ENCODE measurements at regions not wholly inside any gene's neighbourhood (a gene's known extent, or its start where the extent isn't known, plus 50 kb on each side); places are given as distances from the start of the nearest gene placed in this dataset.

DNA sequence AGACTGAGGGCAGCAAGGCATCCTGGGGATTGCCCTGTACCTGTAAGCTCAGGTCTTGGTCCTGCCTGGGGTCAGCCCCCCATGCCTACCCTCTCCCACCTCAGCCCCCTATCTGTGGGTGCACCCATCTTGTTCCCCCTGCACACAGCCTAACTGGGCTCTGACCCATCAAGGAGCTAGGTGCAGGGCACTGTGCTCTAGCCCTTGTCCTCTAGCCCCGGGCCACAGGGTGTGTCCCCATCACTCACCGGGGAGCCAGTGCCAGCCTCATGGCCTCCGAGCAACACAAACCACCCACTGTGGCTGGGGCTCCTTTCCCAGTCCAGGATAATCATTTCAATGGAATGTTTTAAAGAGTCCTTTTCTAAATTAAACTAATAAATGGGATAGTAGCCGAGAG, 293.9 kb upstream of the PLET1 start:
- TF ChIP-seq CTCF (IDR thresholded peaks at IDR 0.05) (no peak), POLR2A (IDR thresholded peaks at IDR 0.05) (no peak)
